Activated CD8-positive, alpha-beta T cell treated with anti-CD3 and anti-CD28 coated beads for 36 hours (primary cell): ENCODE measurements at regions not wholly inside any gene's neighbourhood (a gene's known extent, or its start where the extent isn't known, plus 50 kb on each side); places are given as distances from the start of the nearest gene placed in this dataset.
A peak's percentile ranks its signal among the peaks of the same experiment; 100 is the strongest.
"Not testable (repeated sequence)": the region's sequence is repeated elsewhere in the genome, so short reads cannot be mapped to it uniquely, and the experiment has no call there.

Source experiments
- ATAC-seq: fragments of 200-7000 bp; cut with Tn5 transposase; one replicate; pipeline ENCODE4 v1.10.0; 2021; ENCODE audit warnings: mild to moderate bottlenecking, moderate library complexity
- CTCF ChIA-PET: fragments of 350-600 bp; sonication (Branson Sonifier 250); formaldehyde crosslinking; loops from one replicate; lab custom pipeline; 2021; ENCODE audit warnings: antibody characterized with exemption; lab: Charles Lee
- POLR2A ChIA-PET: fragments of 350-600 bp; sonication (Branson Sonifier 250); formaldehyde crosslinking; loops from one replicate; lab custom pipeline; 2021; ENCODE audit warnings: antibody characterized with exemption; lab: Charles Lee
- DNase-seq: peaks from one replicate; pipeline ENCODE4 v3.0.0-alpha.2; 2020
- H3K27ac Mint-ChIP-seq: one replicate; pipeline ENCODE4 v1.8.0; 2021; ENCODE audit warnings: mild to moderate bottlenecking, mixed read lengths
- H3K27me3 Mint-ChIP-seq: one replicate; pipeline ENCODE4 v1.8.0; 2021; ENCODE audit warnings: mixed read lengths
- H3K36me3 Mint-ChIP-seq: one replicate; pipeline ENCODE4 v1.8.0; 2021; ENCODE audit warnings: low read depth, mixed read lengths
- H3K4me1 Mint-ChIP-seq: one replicate; pipeline ENCODE4 v1.8.0; 2021; ENCODE audit warnings: low read depth, mixed read lengths
- H3K4me3 Mint-ChIP-seq: one replicate; pipeline ENCODE4 v1.8.0; 2021; ENCODE audit warnings: mild to moderate bottlenecking, moderate library complexity, mixed read lengths
- H3K9me3 Mint-ChIP-seq: one replicate; pipeline ENCODE4 v1.8.0; 2021; ENCODE audit warnings: mixed read lengths
- intact Hi-C: fragments of 100-400 bp; cut with micrococcal nuclease; formaldehyde crosslinking; loops from one replicate; pipeline ENCODE4 v1.10.0; 2022
- TF ChIP-seq, protein P1 (sequence below): fragments of 200-600 bp; IDR thresholded peaks from one replicate; pipeline ENCODE4 v1.8.0; 2022; ENCODE audit warnings: antibody characterized with exemption, mild to moderate bottlenecking

DNA sequence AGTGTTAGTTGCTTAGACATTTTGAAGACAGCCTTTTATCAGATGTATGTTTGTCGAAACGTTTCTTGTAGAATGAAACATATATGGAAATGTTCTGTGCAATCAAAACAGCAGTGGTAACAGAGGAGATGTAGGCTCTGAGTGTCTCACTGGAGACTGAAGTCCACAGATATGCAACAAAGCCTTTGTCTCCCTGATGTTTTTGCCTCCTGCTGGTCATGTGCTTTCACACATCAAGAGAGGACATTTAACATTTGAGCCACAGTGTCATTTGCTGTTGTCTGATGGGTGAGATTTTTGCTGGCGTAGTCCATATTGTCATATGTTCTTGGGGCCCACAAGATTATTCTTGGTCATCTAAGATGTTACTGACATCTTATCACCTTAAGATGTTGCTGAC lies 101.7 kb downstream of the POTEH start:
- H3K36me3 Mint-ChIP-seq, POLR2A ChIA-PET, H3K27ac Mint-ChIP-seq, H3K27me3 Mint-ChIP-seq, H3K4me3 Mint-ChIP-seq, CTCF ChIA-PET, DNase-seq, intact Hi-C loops, H3K9me3 Mint-ChIP-seq, ATAC-seq, H3K4me1 Mint-ChIP-seq: not testable (repeated sequence)

- H3K36me3 Mint-ChIP-seq, DNase-seq, H3K27ac Mint-ChIP-seq, POLR2A ChIA-PET, H3K9me3 Mint-ChIP-seq, H3K4me3 Mint-ChIP-seq, H3K4me1 Mint-ChIP-seq, intact Hi-C loops, H3K27me3 Mint-ChIP-seq, CTCF ChIA-PET, ATAC-seq: not testable (repeated sequence)
Observed at GRCh38 chr22:15799935-15800334, 110.1 kb downstream of the POTEH start.

DNA sequence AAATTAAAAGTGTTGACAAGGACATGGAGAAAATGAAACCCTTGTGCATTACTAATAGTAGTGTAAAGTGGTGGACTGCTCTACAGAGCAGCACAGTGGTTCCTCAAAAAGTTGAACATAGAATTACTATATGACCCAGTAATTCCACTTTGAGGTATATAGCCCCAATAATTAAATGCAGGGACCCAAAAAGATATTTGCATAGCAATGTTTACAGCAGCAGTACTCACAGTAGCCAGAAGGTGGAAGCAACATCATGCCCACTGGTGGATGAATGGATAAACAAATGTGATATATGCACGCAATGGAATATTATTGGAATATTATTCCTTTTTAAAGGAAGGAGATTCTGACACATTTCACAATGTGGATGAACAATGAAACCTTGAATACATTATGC lies 121.3 kb downstream of the POTEH start:
- H3K27ac Mint-ChIP-seq, H3K36me3 Mint-ChIP-seq, intact Hi-C loops, H3K4me3 Mint-ChIP-seq, CTCF ChIA-PET, H3K4me1 Mint-ChIP-seq, POLR2A ChIA-PET, H3K27me3 Mint-ChIP-seq, H3K9me3 Mint-ChIP-seq, ATAC-seq: not testable (repeated sequence)
- TF ChIP-seq, protein P1, sequence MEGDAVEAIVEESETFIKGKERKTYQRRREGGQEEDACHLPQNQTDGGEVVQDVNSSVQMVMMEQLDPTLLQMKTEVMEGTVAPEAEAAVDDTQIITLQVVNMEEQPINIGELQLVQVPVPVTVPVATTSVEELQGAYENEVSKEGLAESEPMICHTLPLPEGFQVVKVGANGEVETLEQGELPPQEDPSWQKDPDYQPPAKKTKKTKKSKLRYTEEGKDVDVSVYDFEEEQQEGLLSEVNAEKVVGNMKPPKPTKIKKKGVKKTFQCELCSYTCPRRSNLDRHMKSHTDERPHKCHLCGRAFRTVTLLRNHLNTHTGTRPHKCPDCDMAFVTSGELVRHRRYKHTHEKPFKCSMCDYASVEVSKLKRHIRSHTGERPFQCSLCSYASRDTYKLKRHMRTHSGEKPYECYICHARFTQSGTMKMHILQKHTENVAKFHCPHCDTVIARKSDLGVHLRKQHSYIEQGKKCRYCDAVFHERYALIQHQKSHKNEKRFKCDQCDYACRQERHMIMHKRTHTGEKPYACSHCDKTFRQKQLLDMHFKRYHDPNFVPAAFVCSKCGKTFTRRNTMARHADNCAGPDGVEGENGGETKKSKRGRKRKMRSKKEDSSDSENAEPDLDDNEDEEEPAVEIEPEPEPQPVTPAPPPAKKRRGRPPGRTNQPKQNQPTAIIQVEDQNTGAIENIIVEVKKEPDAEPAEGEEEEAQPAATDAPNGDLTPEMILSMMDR, result peak; percentile 24
- peak; percentile 15 for DNase-seq

DNA sequence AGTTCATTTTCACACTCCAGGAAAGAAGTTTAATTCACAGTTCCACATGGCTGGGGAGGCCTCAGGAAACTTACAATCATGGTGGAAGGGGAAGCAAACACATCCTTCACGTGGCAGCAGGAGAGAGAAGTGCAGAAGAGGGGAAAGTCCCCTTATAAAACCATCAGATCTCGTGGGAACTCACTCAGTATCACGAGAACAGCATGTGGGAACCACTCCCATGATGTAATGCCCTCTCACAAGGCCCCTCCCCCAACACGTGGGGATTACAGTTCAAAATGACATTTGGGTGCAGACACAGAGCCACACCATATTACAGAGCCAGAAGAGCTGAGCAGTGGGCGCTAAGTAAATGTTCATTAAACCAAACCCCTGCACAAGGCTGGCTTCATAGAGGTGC lies 126.0 kb downstream of the POTEH start:
- H3K36me3 Mint-ChIP-seq, DNase-seq, H3K27ac Mint-ChIP-seq, H3K4me1 Mint-ChIP-seq, CTCF ChIA-PET, intact Hi-C loops, H3K4me3 Mint-ChIP-seq, H3K27me3 Mint-ChIP-seq, POLR2A ChIA-PET, ATAC-seq, H3K9me3 Mint-ChIP-seq: not testable (repeated sequence)

DNA sequence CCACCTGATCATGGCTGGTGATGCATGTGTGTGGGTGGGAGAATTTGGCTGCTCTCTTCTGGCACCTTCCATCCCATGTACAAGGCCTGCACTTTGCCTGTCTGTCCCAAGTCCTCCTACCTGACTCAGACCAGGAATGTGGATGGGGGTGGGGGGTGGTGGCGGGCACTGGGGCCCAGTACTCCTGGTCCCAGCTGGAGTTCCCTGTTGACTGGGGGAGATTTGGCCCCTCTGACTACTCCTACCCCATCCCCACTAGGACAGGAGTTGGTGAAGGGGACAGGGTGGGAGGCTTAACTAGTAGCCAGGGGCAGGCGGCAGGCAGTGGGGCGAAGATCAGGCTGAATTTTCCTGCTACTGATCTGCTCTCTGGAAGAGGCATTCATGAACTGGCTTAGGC lies 126.6 kb downstream of the POTEH start:
- intact Hi-C loops, result not testable (repeated sequence)

DNA sequence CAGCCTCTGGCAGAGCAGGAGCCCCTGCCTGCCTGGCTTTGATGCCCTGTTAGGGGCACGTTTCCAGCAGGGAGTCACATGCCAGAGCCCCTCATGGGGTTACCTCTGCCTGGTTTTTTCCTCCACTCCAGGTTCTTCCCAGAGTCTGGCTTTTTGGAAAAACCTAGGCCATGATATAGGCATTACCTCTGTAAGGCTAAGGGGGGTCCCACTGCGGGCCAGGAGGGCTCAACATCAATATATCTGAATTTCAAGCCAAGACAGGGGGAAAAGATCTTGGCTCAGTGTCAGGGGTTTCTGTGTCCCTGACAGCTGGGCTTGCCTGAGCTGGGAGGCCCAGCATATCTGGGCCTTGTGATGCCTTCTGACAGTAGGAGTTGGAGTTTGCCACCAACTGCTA lies 127.4 kb downstream of the POTEH start:
- H3K9me3 Mint-ChIP-seq, H3K27ac Mint-ChIP-seq, H3K27me3 Mint-ChIP-seq, DNase-seq, POLR2A ChIA-PET, CTCF ChIA-PET, H3K4me1 Mint-ChIP-seq, H3K4me3 Mint-ChIP-seq, ATAC-seq, intact Hi-C loops, H3K36me3 Mint-ChIP-seq: not testable (repeated sequence)

More for the DNA sequence above, 126.6 kb downstream of the POTEH start:
- H3K4me3 Mint-ChIP-seq, H3K9me3 Mint-ChIP-seq, H3K27ac Mint-ChIP-seq, ATAC-seq, DNase-seq, H3K27me3 Mint-ChIP-seq, CTCF ChIA-PET, H3K4me1 Mint-ChIP-seq, POLR2A ChIA-PET, H3K36me3 Mint-ChIP-seq: not testable (repeated sequence)

DNA sequence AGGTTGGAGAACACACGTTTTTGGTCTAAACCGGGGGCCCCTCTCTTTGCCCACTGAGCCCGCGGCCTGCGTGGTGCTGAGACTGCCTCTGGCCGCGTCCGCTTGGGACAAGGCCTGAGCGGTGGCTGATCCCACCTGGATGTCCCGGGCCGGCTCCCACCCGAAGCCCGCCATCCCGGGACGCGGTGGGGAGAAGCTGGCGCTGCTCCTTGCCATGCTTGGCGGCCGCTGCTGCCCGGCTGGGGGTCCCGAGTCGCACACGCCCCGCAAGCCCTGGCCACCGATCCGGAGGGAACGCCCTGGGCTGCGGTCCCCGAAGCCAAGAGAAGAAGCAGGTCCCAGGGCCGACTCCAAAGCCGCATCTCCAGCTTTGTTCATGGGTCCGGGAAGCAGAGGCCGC lies 130.1 kb downstream of the POTEH start:
- H3K9me3 Mint-ChIP-seq, ATAC-seq, H3K4me1 Mint-ChIP-seq, CTCF ChIA-PET, H3K36me3 Mint-ChIP-seq, intact Hi-C loops, H3K27ac Mint-ChIP-seq, H3K27me3 Mint-ChIP-seq, DNase-seq, H3K4me3 Mint-ChIP-seq, POLR2A ChIA-PET: not testable (repeated sequence)

- H3K4me1 Mint-ChIP-seq, intact Hi-C loops, H3K9me3 Mint-ChIP-seq, DNase-seq, ATAC-seq, POLR2A ChIA-PET, H3K27ac Mint-ChIP-seq, CTCF ChIA-PET, H3K27me3 Mint-ChIP-seq, H3K4me3 Mint-ChIP-seq, H3K36me3 Mint-ChIP-seq: not testable (repeated sequence)
Observed at GRCh38 chr22:15821088-15821487, 131.3 kb downstream of the POTEH start.

GRCh38 chr22:15822001-15822400 lies 132.2 kb downstream of the POTEH start:
- H3K36me3 Mint-ChIP-seq, POLR2A ChIA-PET, ATAC-seq, DNase-seq, intact Hi-C loops, H3K4me1 Mint-ChIP-seq, H3K27me3 Mint-ChIP-seq, H3K9me3 Mint-ChIP-seq, H3K27ac Mint-ChIP-seq, H3K4me3 Mint-ChIP-seq, CTCF ChIA-PET: not testable (repeated sequence)

DNA sequence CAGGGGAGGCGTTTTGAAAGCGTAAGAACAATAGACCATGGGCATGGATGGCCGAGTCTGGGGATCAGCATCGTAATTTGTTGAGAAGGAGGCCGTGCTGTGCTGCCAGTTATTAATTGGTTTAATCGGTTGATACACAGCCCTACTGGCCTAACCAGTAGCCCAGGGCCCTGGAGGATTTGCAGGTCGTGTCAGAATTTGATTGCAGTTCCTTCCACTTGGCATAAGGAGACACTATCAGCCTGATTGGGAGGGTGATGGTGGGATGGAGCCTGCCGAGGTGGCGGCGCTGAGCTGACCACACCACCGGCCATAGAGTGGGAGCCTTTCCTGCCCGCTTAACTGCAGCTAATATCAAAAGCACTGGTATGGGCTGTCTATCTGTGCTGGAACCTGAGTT lies 133.4 kb downstream of the POTEH start:
- intact Hi-C loops, H3K27me3 Mint-ChIP-seq, ATAC-seq, H3K27ac Mint-ChIP-seq, CTCF ChIA-PET, H3K9me3 Mint-ChIP-seq, H3K4me3 Mint-ChIP-seq, POLR2A ChIA-PET, H3K4me1 Mint-ChIP-seq, DNase-seq, H3K36me3 Mint-ChIP-seq: not testable (repeated sequence)

- H3K27ac Mint-ChIP-seq, CTCF ChIA-PET, H3K27me3 Mint-ChIP-seq, ATAC-seq, POLR2A ChIA-PET, H3K4me1 Mint-ChIP-seq, DNase-seq, H3K4me3 Mint-ChIP-seq, intact Hi-C loops, H3K36me3 Mint-ChIP-seq, H3K9me3 Mint-ChIP-seq: not testable (repeated sequence)
Observed at GRCh38 chr22:15832235-15832634, 142.4 kb downstream of the POTEH start.

DNA sequence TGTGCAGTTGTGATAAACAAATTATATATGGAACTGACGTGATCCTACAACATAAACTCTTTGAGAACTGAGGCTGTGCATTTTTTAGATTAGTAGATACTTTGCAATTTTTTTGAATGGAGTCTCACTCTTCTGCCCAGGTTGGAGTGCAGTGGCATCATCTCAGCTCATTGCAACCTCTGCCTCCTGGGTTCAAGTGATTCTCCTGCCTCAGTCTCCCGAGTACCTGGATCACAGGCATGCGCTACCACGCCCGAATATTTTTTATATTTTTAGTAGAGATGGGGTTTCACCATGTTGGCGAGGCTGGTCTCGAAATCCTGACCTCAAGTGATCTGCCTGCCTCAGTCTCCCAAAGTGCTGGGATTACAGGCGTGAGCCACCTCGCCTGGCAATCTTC lies 145.9 kb downstream of the POTEH start:
- H3K4me1 Mint-ChIP-seq, intact Hi-C loops, H3K27me3 Mint-ChIP-seq, H3K36me3 Mint-ChIP-seq, POLR2A ChIA-PET, H3K4me3 Mint-ChIP-seq, H3K9me3 Mint-ChIP-seq, ATAC-seq, DNase-seq, CTCF ChIA-PET, H3K27ac Mint-ChIP-seq: not testable (repeated sequence)
